Transverse colon (tissue), 4 donors: ENCODE measurements at regions not wholly inside any gene's neighbourhood (a gene's known extent, or its start where the extent isn't known, plus 50 kb on each side); places are given as distances from the start of the nearest gene placed in this dataset.

ENCODE experiments used
- DNase-seq: peaks from one replicate; pipeline ENCODE4 v3.0.0-alpha.2; 2019
- H3K27ac ChIP-seq, 4 donors: fragments of 200-600 bp; sonication (generic); 2 replicates each; pipeline ENCODE4 v1.5.1; 2016 to 2018; ENCODE audit warnings: inconsistent platforms in 4 of 4
- H3K27me3 ChIP-seq: fragments of 200-600 bp; sonication (generic); 2 replicates; pipeline ENCODE4 v1.5.1; 2017; ENCODE audit warnings: inconsistent platforms
- H3K36me3 ChIP-seq, 4 donors: fragments of 200-600 bp; sonication (generic); 2 replicates each; pipeline ENCODE4 v1.5.1; 2017 to 2019; ENCODE audit warnings: inconsistent platforms in 4 of 4
- H3K4me1 ChIP-seq, 4 donors: fragments of 200-600 bp; sonication (generic); 2 replicates each; pipeline ENCODE4 v1.5.1; 2017 to 2020; ENCODE audit warnings: inconsistent platforms in 4 of 4
- H3K4me3 ChIP-seq, 4 donors: fragments of 200-600 bp; sonication (generic); 1 replicate in 1 of 4; 2 replicates in 3 of 4; pipeline versions ENCODE4 v1.5.1 to v1.6.1; 2017 to 2019; ENCODE audit warnings: inconsistent platforms in 4 of 4
- H3K9me3 ChIP-seq, 2 donors: fragments of 200-600 bp; sonication (generic); 2 replicates each; pipeline ENCODE4 v1.5.1; 2017 to 2019; ENCODE audit warnings: inconsistent platforms in 2 of 2
- EP300 ChIP-seq: sonication (generic); formaldehyde crosslinking; IDR thresholded peaks from one replicate; pipeline ENCODE4 v1.6.1; 2017; ENCODE audit warnings: antibody characterized with exemption, low read depth
- POLR2A ChIP-seq: fragments of 450-650 bp; IDR thresholded peaks from one replicate; pipeline ENCODE4 v1.6.1; 2016; ENCODE audit warnings: antibody characterized with exemption, mild to moderate bottlenecking, moderate library complexity
- POLR2AphosphoS5 ChIP-seq, 3 donors: sonication (generic); formaldehyde crosslinking; IDR thresholded peaks; one replicate each; pipeline ENCODE4 v1.6.1; 2016; ENCODE audit warnings: antibody characterized with exemption in 3 of 3
- WGBS, 2 donors: methylation state at CpG; one replicate each; pipeline ENCODE4 v1.1.5; 2018; ENCODE audit warnings: low coverage in 1 of 2; 5-methylcytosine and 5-hydroxymethylcytosine counted together
- in situ Hi-C, 4 donors: fragments of 200-750 bp; cut with MboI; loops; one replicate each; pipeline versions ENCODE4 v1.15.0 to v1.15.1; 2017; ENCODE audit warnings: low sequenced_read_pairs in 3 of 4, low pct_ligation_motif_present in 1 of 4, low pct_unique_long_range_greater_than_20kb in 1 of 4
- intact Hi-C: fragments of 100-400 bp; cut with DNase I; formaldehyde crosslinking; loops from one replicate; pipeline ENCODE4 v1.15.1; 2023; ENCODE audit warnings: low total_unique reads
- TF ChIP-seq, protein P1 (sequence below), 5 experiments: fragments of 200-600 bp in 3 of 5; fragments of 450-650 bp in 2 of 5; sonication (generic) in 3 of 5; IDR thresholded peaks; 1 replicate in 2 of 5; 2 replicates in 3 of 5; pipeline ENCODE4 v1.5.1; 2016 to 2017; ENCODE audit warnings: antibody characterized with exemption in 5 of 5, inconsistent platforms in 3 of 5, mild to moderate bottlenecking in 2 of 5, moderate library complexity in 1 of 5

DNA sequence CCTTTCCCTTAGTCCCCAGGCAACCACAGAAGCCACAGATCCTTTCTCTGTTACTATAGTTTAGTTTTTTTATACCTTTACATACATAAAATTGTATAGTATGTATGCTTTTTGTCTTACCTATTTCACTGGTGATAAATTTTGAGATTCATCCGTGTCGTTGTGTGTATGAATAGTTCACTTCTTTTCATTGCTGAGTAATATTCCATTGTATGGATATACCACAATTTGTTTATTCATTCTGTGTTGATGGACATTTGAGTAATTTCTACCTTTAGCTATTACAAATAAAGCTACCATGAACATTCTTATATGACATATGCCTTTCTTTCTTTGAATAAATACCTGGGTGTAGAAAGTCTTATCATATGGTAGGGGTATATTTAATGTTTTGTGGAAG lies 102.8 kb upstream of the CERS6 start:
- intact Hi-C loops: no loop called here
- Histone ChIP-seq H3K27ac (no peak overlapping the region), H3K9me3 (no peaks in the 10 kb centered on the region), H3K4me3 (no peak overlapping the region), H3K27me3 (no peaks in the 10 kb centered on the region), H3K4me1 (peaks cover 0 to 19% (median 5%) of the 10 kb centered on the region in 4 donors), H3K36me3 (no peaks in the 10 kb centered on the region)
- no peak for TF ChIP-seq EP300
- in situ Hi-C loops: loop anchor here in 1 of 4 donors (25.0 kb wide), 1 partner anchor 334 kb away; no protein-coding TSS in a partner anchor
- no peak for DNase-seq
- 84 to 100% methylated on average over 2 of the region's 2 CpGs for WGBS, 2 donors

DNA sequence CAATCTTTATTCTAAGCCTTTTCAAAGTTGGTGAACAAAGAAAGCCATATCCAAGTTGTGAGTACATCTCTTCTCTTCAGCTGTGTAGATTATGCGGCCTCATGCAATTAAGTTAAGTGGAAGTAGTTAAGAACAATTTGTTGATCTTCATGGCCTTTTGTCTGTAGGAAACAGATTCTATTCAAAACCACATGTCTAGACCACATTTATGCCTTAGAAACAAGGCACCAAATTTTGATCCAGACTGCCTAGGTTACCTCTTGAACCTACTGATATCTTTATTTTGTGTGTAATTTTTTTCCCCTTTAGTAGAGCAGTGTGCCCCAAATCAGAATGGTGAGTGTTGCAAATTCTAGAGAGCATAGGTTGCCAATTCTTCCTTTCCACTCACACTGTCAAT lies 101.6 kb upstream of the CERS6 start:
- DNase-seq: no peak
- intact Hi-C loops (no loop called here), in situ Hi-C loops (loop anchor here in 1 of 4 donors (25.0 kb wide), 1 partner anchor 333 kb away; no protein-coding TSS in a partner anchor)
- Histone ChIP-seq H3K36me3 (no peaks in the 10 kb centered on the region), H3K4me1 (peaks cover 0 to 26% (median 8%) of the 10 kb centered on the region in 4 donors), H3K27ac (no peak overlapping the region), H3K4me3 (no peak overlapping the region), H3K27me3 (no peaks in the 10 kb centered on the region), H3K9me3 (no peaks in the 10 kb centered on the region)
- WGBS, 2 donors: 83 to 85% methylated on average over 1 of the region's 1 CpG
- no peak for TF ChIP-seq POLR2A
- TF ChIP-seq, protein P1, sequence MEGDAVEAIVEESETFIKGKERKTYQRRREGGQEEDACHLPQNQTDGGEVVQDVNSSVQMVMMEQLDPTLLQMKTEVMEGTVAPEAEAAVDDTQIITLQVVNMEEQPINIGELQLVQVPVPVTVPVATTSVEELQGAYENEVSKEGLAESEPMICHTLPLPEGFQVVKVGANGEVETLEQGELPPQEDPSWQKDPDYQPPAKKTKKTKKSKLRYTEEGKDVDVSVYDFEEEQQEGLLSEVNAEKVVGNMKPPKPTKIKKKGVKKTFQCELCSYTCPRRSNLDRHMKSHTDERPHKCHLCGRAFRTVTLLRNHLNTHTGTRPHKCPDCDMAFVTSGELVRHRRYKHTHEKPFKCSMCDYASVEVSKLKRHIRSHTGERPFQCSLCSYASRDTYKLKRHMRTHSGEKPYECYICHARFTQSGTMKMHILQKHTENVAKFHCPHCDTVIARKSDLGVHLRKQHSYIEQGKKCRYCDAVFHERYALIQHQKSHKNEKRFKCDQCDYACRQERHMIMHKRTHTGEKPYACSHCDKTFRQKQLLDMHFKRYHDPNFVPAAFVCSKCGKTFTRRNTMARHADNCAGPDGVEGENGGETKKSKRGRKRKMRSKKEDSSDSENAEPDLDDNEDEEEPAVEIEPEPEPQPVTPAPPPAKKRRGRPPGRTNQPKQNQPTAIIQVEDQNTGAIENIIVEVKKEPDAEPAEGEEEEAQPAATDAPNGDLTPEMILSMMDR (IDR thresholded peaks at IDR 0.05): no peak
- TF ChIP-seq EP300: no peak
- no peak for TF ChIP-seq POLR2AphosphoS5 (IDR thresholded peaks at IDR 0.05)

DNA sequence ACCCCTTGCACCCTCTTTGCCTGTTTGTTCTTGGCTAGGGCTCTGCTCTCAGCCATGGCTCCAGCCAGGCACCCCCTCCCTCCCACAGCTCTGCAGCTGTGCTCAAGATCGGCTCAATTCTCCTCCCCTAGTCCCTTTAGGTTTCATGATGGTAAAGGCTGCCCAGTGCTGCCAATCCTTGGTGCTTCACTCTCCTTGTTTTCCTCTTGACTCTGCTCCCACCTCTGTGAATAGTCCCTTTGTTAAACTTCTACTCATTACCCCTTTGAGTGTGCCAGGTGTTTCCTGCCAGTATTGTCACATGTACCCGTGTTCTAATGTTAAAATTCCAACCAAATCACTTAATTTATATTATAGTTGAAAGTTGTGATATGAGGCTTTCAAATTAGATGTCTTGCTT lies 101.0 kb upstream of the CERS6 start:
- Histone ChIP-seq H3K4me1 (peaks cover 0 to 20% (median 6%) of the 10 kb centered on the region in 4 donors), H3K27ac (no peak overlapping the region), H3K9me3 (no peaks in the 10 kb centered on the region), H3K4me3 (no peak overlapping the region), H3K36me3 (no peaks in the 10 kb centered on the region), H3K27me3 (no peaks in the 10 kb centered on the region)
- TF ChIP-seq, protein P1 (IDR thresholded peaks at IDR 0.05): no peak
- TF ChIP-seq POLR2AphosphoS5 (IDR thresholded peaks at IDR 0.05) (no peak), EP300 (no peak), POLR2A (no peak)
- intact Hi-C loops (no loop called here), in situ Hi-C loops (loop anchor here in 1 of 4 donors (25.0 kb wide), 1 partner anchor 332 kb away; no protein-coding TSS in a partner anchor)
- 33 to 71% methylated on average over 1 to 2 of the region's 2 CpGs for WGBS, 2 donors
- DNase-seq: no peak

DNA sequence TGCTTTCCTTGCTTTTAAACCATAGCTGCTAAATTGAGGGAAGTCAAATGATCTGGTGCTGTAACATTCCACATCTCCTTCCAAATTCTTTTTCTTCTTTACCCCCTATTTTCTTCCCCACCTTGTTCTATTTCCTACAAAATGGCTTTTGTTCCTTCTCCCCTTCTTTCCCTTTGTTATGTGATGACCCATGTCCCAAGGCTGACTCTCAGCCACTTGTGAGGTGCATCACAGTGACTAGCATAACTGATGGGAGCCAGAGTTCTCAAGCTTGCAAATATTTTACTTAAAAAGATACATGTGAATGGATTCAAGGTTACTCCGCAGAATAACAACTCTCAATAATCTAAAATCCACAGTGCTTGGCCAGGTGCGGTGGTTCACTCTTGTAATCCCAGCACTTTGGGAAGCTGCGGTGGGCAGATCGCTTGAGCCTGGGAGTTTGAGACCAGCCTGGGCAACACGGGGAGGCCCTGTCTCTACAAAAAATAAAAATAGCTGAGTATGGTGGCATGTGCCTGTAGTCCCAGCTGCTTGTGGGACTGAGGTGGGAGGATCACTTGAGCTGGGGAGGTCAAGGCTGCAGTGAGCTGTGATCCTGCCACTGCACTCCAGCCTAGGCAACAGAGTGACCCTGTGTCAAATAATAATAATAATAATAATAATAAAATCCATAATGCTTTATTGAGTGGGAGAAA lies 100.1 kb upstream of the CERS6 start:
- TF ChIP-seq POLR2A: no peak
- TF ChIP-seq, protein P1 (IDR thresholded peaks at IDR 0.05): no peak
- TF ChIP-seq POLR2AphosphoS5 (IDR thresholded peaks at IDR 0.05): no peak
- no peak for TF ChIP-seq EP300
- no peak overlapping the region for H3K4me3 ChIP-seq
- no peak overlapping the region for H3K27ac ChIP-seq
- no peaks in the 10 kb centered on the region for H3K9me3 ChIP-seq
- no peaks in the 10 kb centered on the region for H3K36me3 ChIP-seq
- H3K4me1 ChIP-seq: peaks cover 0 to 16% (median 6%) of the 10 kb centered on the region in 4 donors
- H3K27me3 ChIP-seq: no peaks in the 10 kb centered on the region
- WGBS, 2 donors: 89% methylated on average over 5 of the region's 5 CpGs; no CpG with 5 or more reads in 1 of the 2 donors
- DNase-seq: no peak
- intact Hi-C loops: no loop called here
- in situ Hi-C loops: loop anchor here in 1 of 4 donors (25.0 kb wide), 1 partner anchor 331 kb away; no protein-coding TSS in a partner anchor
